ENCODE measurements at regions not wholly inside any gene's neighbourhood (a gene's known extent, or its start where the extent isn't known, plus 50 kb on each side); places are given as distances from the start of the nearest gene placed in this dataset.

DNA sequence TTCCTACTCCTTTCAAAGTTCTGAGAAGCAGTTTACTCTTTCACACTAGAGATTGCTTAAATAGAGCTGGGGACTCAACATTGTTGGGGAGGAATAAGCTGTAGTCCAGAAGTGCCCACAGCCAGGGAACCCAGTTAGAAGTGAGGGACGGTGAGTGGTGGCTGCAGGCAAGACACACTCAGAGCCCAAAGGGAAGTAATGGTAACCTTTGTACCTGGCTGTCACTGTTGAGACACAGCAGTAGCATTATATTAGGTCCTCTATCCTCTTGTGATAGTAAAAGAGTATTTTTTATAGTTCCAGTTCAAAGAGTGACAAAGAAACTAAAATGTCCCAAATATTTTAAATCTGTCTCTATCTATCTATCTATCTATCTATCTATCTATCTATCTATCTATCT lies 263.3 kb downstream of the TTC6 start:
- Histone ChIP-seq H3K4me2 (ENCODE audit: low read length) (no peak overlapping the region), H3K9me3 (ENCODE audit: low read length) (no peaks in the 10 kb centered on the region), H3F3A (ENCODE audit: insufficient read depth, low read length, poor library complexity, severe bottlenecking) (no peaks in the 10 kb centered on the region), H3K4me3 (ENCODE audit: low read length) (no peak overlapping the region), H3K9me2 (ENCODE audit: insufficient read depth, low read length) (no peaks in the 10 kb centered on the region), H3K27me3 (ENCODE audit: insufficient read depth, low read depth, low read length) (no peaks in the 10 kb centered on the region), H4K20me1 (ENCODE audit: insufficient read depth) (no peaks in the 10 kb centered on the region), H3K79me2 (replicated peaks; ENCODE audit: insufficient read depth, low read length) (no peaks in the 10 kb centered on the region), H3K36me3 (ENCODE audit: insufficient read depth, low read length) (no peaks in the 10 kb centered on the region), H3K27ac (ENCODE audit: low read length) (no peak overlapping the region), H2AFZ (ENCODE audit: low read depth, low read length) (no peak overlapping the region), H3K9ac (ENCODE audit: low read length) (no peak overlapping the region)
- TF ChIP-seq EP300 (conservative IDR thresholded peaks at IDR 0.05; ENCODE audit: poor library complexity, severe bottlenecking) (no peak), MXI1 (conservative IDR thresholded peaks at IDR 0.05; ENCODE audit: poor library complexity, severe bottlenecking) (no peak), RAD21 (conservative IDR thresholded peaks at IDR 0.05) (no peak), TAF1 (IDR thresholded peaks at IDR 0.05; ENCODE audit: low read depth) (no peak), POLR2AphosphoS5 (IDR thresholded peaks at IDR 0.05) (no peak), SMC3 (conservative IDR thresholded peaks at IDR 0.05; ENCODE audit: poor library complexity) (no peak), EZH2 (IDR thresholded peaks at IDR 0.05; ENCODE audit: borderline replicate concordance, insufficient read depth, low read length, poor library complexity, severe bottlenecking) (no peak)
- TF ChIP-seq, protein P1, sequence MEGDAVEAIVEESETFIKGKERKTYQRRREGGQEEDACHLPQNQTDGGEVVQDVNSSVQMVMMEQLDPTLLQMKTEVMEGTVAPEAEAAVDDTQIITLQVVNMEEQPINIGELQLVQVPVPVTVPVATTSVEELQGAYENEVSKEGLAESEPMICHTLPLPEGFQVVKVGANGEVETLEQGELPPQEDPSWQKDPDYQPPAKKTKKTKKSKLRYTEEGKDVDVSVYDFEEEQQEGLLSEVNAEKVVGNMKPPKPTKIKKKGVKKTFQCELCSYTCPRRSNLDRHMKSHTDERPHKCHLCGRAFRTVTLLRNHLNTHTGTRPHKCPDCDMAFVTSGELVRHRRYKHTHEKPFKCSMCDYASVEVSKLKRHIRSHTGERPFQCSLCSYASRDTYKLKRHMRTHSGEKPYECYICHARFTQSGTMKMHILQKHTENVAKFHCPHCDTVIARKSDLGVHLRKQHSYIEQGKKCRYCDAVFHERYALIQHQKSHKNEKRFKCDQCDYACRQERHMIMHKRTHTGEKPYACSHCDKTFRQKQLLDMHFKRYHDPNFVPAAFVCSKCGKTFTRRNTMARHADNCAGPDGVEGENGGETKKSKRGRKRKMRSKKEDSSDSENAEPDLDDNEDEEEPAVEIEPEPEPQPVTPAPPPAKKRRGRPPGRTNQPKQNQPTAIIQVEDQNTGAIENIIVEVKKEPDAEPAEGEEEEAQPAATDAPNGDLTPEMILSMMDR (IDR thresholded peaks at IDR 0.05; ENCODE audit: poor library complexity, severe bottlenecking): no peak
- TF ChIP-seq, protein P2, sequence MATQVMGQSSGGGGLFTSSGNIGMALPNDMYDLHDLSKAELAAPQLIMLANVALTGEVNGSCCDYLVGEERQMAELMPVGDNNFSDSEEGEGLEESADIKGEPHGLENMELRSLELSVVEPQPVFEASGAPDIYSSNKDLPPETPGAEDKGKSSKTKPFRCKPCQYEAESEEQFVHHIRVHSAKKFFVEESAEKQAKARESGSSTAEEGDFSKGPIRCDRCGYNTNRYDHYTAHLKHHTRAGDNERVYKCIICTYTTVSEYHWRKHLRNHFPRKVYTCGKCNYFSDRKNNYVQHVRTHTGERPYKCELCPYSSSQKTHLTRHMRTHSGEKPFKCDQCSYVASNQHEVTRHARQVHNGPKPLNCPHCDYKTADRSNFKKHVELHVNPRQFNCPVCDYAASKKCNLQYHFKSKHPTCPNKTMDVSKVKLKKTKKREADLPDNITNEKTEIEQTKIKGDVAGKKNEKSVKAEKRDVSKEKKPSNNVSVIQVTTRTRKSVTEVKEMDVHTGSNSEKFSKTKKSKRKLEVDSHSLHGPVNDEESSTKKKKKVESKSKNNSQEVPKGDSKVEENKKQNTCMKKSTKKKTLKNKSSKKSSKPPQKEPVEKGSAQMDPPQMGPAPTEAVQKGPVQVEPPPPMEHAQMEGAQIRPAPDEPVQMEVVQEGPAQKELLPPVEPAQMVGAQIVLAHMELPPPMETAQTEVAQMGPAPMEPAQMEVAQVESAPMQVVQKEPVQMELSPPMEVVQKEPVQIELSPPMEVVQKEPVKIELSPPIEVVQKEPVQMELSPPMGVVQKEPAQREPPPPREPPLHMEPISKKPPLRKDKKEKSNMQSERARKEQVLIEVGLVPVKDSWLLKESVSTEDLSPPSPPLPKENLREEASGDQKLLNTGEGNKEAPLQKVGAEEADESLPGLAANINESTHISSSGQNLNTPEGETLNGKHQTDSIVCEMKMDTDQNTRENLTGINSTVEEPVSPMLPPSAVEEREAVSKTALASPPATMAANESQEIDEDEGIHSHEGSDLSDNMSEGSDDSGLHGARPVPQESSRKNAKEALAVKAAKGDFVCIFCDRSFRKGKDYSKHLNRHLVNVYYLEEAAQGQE (IDR thresholded peaks at IDR 0.05; ENCODE audit: borderline replicate concordance): no peak

DNA sequence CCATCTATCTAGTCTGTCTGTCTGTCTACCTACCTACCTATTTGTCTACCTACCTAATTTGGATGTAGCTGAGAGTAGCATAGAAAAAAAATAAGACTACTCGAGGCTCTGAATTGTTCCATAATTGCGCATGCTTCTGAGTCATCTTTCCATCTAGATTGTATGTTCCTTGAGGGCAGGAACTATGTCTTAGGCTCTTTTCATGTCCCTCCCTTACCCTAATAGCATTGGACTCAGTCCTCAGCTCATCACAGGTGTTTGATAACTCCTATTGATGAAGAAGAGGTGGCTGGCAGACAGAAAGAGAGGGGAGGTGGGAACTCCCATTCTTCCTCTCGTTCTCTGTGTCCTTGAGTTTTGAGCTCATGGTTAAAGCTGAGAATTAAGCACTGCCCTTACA lies 263.7 kb downstream of the TTC6 start:
- Histone ChIP-seq H3K4me2 (ENCODE audit: low read length) (no peak overlapping the region), H3K27ac (ENCODE audit: low read length) (no peak overlapping the region), H3K79me2 (replicated peaks; ENCODE audit: insufficient read depth, low read length) (no peaks in the 10 kb centered on the region), H3K36me3 (ENCODE audit: insufficient read depth, low read length) (no peaks in the 10 kb centered on the region), H3K9ac (ENCODE audit: low read length) (no peak overlapping the region), H2AFZ (ENCODE audit: low read depth, low read length) (no peak overlapping the region), H3F3A (ENCODE audit: insufficient read depth, low read length, poor library complexity, severe bottlenecking) (no peaks in the 10 kb centered on the region), H3K27me3 (ENCODE audit: insufficient read depth, low read depth, low read length) (no peaks in the 10 kb centered on the region), H3K9me3 (ENCODE audit: low read length) (no peaks in the 10 kb centered on the region), H3K4me3 (ENCODE audit: low read length) (no peak overlapping the region), H4K20me1 (ENCODE audit: insufficient read depth) (no peaks in the 10 kb centered on the region), H3K9me2 (ENCODE audit: insufficient read depth, low read length) (no peaks in the 10 kb centered on the region)
- TF ChIP-seq EP300 (conservative IDR thresholded peaks at IDR 0.05; ENCODE audit: poor library complexity, severe bottlenecking) (no peak), POLR2AphosphoS5 (IDR thresholded peaks at IDR 0.05) (no peak), SMC3 (conservative IDR thresholded peaks at IDR 0.05; ENCODE audit: poor library complexity) (no peak), RAD21 (conservative IDR thresholded peaks at IDR 0.05) (no peak), EZH2 (IDR thresholded peaks at IDR 0.05; ENCODE audit: borderline replicate concordance, insufficient read depth, low read length, poor library complexity, severe bottlenecking) (no peak), TAF1 (IDR thresholded peaks at IDR 0.05; ENCODE audit: low read depth) (no peak), MXI1 (conservative IDR thresholded peaks at IDR 0.05; ENCODE audit: poor library complexity, severe bottlenecking) (no peak)
- TF ChIP-seq, protein P2 (IDR thresholded peaks at IDR 0.05; ENCODE audit: borderline replicate concordance): no peak
- TF ChIP-seq, protein P1 (IDR thresholded peaks at IDR 0.05; ENCODE audit: poor library complexity, severe bottlenecking): no peak

All from neural cell (in vitro differentiated cells).